ENCODE measurements at regions not wholly inside any gene's neighbourhood (a gene's known extent, or its start where the extent isn't known, plus 50 kb on each side); places are given as distances from the start of the nearest gene placed in this dataset.

GRCh38 chr6:145206247-145206907 is 528.9 kb downstream of the EPM2A start:
- Histone ChIP-seq H3K4me1 (ENCODE audit: control insufficient read depth, low read length) (no peaks in the 10 kb centered on the region), H3K27me3 (ENCODE audit: control insufficient read depth, low read length) (no peaks in the 10 kb centered on the region), H3K4me2 (ENCODE audit: low read length) (no peak overlapping the region), H3K27ac (ENCODE audit: low read depth, low read length) (no peak overlapping the region), H3F3A (ENCODE audit: control insufficient read depth, insufficient read depth) (no peaks in the 10 kb centered on the region), H3K79me2 (ENCODE audit: control insufficient read depth, low read length) (no peaks in the 10 kb centered on the region), H3K4me3 (ENCODE audit: low read length) (no peak overlapping the region), H3K9me2 (replicated peaks; ENCODE audit: control insufficient read depth, low read length) (no peaks in the 10 kb centered on the region), H3K36me3 (ENCODE audit: control insufficient read depth, low read length) (no peaks in the 10 kb centered on the region), H4K20me1 (ENCODE audit: control insufficient read depth, insufficient read depth, low read depth, low read length) (no peaks in the 10 kb centered on the region), H3K9me3 (ENCODE audit: control insufficient read depth, insufficient read depth, low read length) (no peaks in the 10 kb centered on the region)
- TF ChIP-seq EZH2phosphoT487 (IDR thresholded peaks at IDR 0.05; ENCODE audit: borderline replicate concordance, low read length), result no peak
- TF ChIP-seq CTCF (IDR thresholded peaks at IDR 0.05; ENCODE audit: low read depth, low read length, poor library complexity, severe bottlenecking), result no peak

DNA sequence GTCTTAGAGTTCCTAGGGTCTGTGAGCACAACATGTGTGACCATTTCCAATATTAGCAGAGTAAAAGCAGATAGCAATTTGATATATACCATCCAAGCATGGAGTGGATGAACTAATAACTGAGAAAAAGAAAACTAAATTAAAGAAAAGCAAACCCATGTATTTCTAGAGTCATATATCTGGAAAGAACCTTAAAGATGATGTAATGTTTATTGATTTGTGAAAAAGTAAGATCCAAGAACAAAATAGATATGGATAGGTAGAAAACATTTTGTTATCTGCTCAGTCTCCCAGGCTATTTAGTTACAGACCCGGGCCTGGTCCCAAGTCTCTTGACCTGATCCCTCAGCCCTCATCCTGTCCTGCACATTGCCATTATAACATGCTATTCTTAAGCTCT is 526.8 kb downstream of the EPM2A start:
- Histone ChIP-seq H3K27ac (ENCODE audit: low read depth, low read length) (no peak overlapping the region), H3K4me1 (ENCODE audit: control insufficient read depth, low read length) (no peaks in the 10 kb centered on the region), H3K4me3 (ENCODE audit: low read length) (no peak overlapping the region), H3K27me3 (ENCODE audit: control insufficient read depth, low read length) (no peaks in the 10 kb centered on the region), H3F3A (ENCODE audit: control insufficient read depth, insufficient read depth) (no peaks in the 10 kb centered on the region), H3K4me2 (ENCODE audit: low read length) (no peak overlapping the region), H3K79me2 (ENCODE audit: control insufficient read depth, low read length) (no peaks in the 10 kb centered on the region), H3K9me2 (replicated peaks; ENCODE audit: control insufficient read depth, low read length) (no peaks in the 10 kb centered on the region), H3K9me3 (ENCODE audit: control insufficient read depth, insufficient read depth, low read length) (no peaks in the 10 kb centered on the region), H4K20me1 (ENCODE audit: control insufficient read depth, insufficient read depth, low read depth, low read length) (no peaks in the 10 kb centered on the region), H3K36me3 (ENCODE audit: control insufficient read depth, low read length) (no peaks in the 10 kb centered on the region)
- TF ChIP-seq CTCF (IDR thresholded peaks at IDR 0.05; ENCODE audit: low read depth, low read length, poor library complexity, severe bottlenecking) (no peak), EZH2phosphoT487 (IDR thresholded peaks at IDR 0.05; ENCODE audit: borderline replicate concordance, low read length) (no peak)

- no peaks in the 10 kb centered on the region for H4K20me1 ChIP-seq (ENCODE audit: control insufficient read depth, insufficient read depth, low read depth, low read length)
- H3K36me3 ChIP-seq (ENCODE audit: control insufficient read depth, low read length), result no peaks in the 10 kb centered on the region
- no peak overlapping the region for H3K4me2 ChIP-seq (ENCODE audit: low read length)
- TF ChIP-seq EZH2phosphoT487 (IDR thresholded peaks at IDR 0.05; ENCODE audit: borderline replicate concordance, low read length) (no peak), CTCF (IDR thresholded peaks at IDR 0.05; ENCODE audit: low read depth, low read length, poor library complexity, severe bottlenecking) (no peak)
- no peaks in the 10 kb centered on the region for H3K27me3 ChIP-seq (ENCODE audit: control insufficient read depth, low read length)
- H3K4me1 ChIP-seq (ENCODE audit: control insufficient read depth, low read length), result no peaks in the 10 kb centered on the region
- no peak overlapping the region for H3K4me3 ChIP-seq (ENCODE audit: low read length)
- H3K27ac ChIP-seq (ENCODE audit: low read depth, low read length), result no peak overlapping the region
- H3K79me2 ChIP-seq (ENCODE audit: control insufficient read depth, low read length), result no peaks in the 10 kb centered on the region
- H3F3A ChIP-seq (ENCODE audit: control insufficient read depth, insufficient read depth), result no peaks in the 10 kb centered on the region
- no peaks in the 10 kb centered on the region for H3K9me2 ChIP-seq (replicated peaks; ENCODE audit: control insufficient read depth, low read length)
- no peaks in the 10 kb centered on the region for H3K9me3 ChIP-seq (ENCODE audit: control insufficient read depth, insufficient read depth, low read length)
These were observed 526.0 kb downstream of the EPM2A start for GRCh38 chr6:145209272-145209671.
